Duodenal mucosa (tissue), 2 donors: ENCODE measurements at regions not wholly inside any gene's neighbourhood (a gene's known extent, or its start where the extent isn't known, plus 50 kb on each side); places are given as distances from the start of the nearest gene placed in this dataset.

Experiments
- H3K27ac ChIP-seq: one replicate; pipeline ENCODE4 v1.7.0; 2013; ENCODE audit warnings: low read depth, low read length
- H3K27me3 ChIP-seq, 2 donors: one replicate each; pipeline ENCODE4 v1.7.0; 2013; ENCODE audit warnings: low read length in 2 of 2, control low read depth in 1 of 2; ENCODE audit not compliant: insufficient read depth in 2 of 2, control insufficient read depth in 1 of 2
- H3K36me3 ChIP-seq, 2 donors: one replicate each; pipeline ENCODE4 v1.7.0; 2013; ENCODE audit warnings: low read length in 2 of 2, control low read depth in 1 of 2; ENCODE audit not compliant: insufficient read depth in 2 of 2, control insufficient read depth in 1 of 2
- H3K4me1 ChIP-seq, 2 donors: one replicate each; pipeline ENCODE4 v1.7.0; 2013; ENCODE audit warnings: low read length in 2 of 2, control low read depth in 1 of 2; ENCODE audit not compliant: insufficient read depth in 2 of 2, control insufficient read depth in 1 of 2
- H3K4me3 ChIP-seq, 2 donors: one replicate each; pipeline ENCODE4 v1.7.0; 2013; ENCODE audit warnings: low read length in 2 of 2, low read depth in 1 of 2
- H3K9ac ChIP-seq, 2 donors: one replicate each; pipeline ENCODE4 v1.7.0; 2013; ENCODE audit warnings: low read length in 2 of 2, low read depth in 1 of 2
- H3K9me3 ChIP-seq, 2 donors: one replicate each; pipeline ENCODE4 v1.7.0; 2013; ENCODE audit warnings: low read length in 2 of 2, control low read depth in 1 of 2; ENCODE audit not compliant: control insufficient read depth in 1 of 2

- no peaks in the 10 kb centered on the region for H3K4me1 ChIP-seq
- H3K4me3 ChIP-seq = no peak overlapping the region
- H3K27me3 ChIP-seq = no peaks in the 10 kb centered on the region
- H3K9ac ChIP-seq = no peak overlapping the region
- H3K9me3 ChIP-seq = peaks cover 12 to 13% of the 10 kb centered on the region in 2 donors
- H3K27ac ChIP-seq = no peak overlapping the region
- no peaks in the 10 kb centered on the region for H3K36me3 ChIP-seq
Observed at GRCh38 chr5:26690511-26690910, 347.9 kb downstream of the CDH9 start.

DNA sequence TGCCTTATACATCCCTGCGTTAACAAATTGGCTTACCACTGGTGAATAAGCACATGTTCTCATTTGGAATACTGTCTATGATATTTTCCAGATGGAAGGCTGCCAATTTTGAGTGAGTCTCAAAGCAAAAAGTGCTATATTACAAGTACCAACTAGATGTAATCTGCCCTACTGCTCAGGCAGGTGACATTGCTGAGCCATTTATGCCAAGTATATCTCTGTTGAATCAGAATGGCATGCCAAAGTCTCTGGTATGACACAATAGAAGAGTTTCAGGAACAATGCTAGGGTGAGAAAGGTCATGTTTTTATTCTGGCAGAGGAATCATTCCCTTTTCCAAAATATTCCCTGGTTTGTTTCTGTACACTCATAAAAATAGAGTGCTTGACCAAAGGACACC is 356.5 kb downstream of the CDH9 start:
- no peaks in the 10 kb centered on the region for H3K36me3 ChIP-seq
- H3K4me1 ChIP-seq = no peaks in the 10 kb centered on the region
- H3K9ac ChIP-seq = no peak overlapping the region
- peaks cover 19 to 20% of the 10 kb centered on the region in 2 donors for H3K9me3 ChIP-seq
- H3K27me3 ChIP-seq = no peaks in the 10 kb centered on the region
- H3K27ac ChIP-seq = no peak overlapping the region
- H3K4me3 ChIP-seq = no peak overlapping the region

DNA sequence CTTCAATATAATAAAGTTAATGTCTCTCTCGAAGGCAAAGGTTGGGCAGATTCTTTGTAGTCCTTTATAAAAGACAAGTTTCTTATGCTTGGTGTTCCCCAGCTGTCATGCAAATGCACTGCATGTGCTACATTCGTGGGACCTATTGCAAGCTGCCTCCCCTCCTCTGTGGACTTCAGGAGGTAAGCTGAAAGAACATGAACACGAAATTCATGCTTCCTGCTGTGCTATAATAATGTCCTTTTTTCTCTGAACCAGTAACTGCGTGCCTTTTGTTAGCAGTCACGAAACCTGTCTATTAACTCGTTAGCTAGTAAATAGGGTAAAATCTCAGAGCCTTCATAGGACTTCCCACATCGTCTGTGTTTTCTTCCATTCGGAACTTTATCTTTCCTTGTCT is 363.5 kb downstream of the CDH9 start:
- Histone ChIP-seq H3K36me3 (no peaks in the 10 kb centered on the region), H3K4me1 (no peaks in the 10 kb centered on the region), H3K9ac (no peak overlapping the region), H3K4me3 (no peak overlapping the region), H3K27ac (no peak overlapping the region), H3K9me3 (peaks cover 9 to 10% of the 10 kb centered on the region in 2 donors), H3K27me3 (no peaks in the 10 kb centered on the region)

DNA sequence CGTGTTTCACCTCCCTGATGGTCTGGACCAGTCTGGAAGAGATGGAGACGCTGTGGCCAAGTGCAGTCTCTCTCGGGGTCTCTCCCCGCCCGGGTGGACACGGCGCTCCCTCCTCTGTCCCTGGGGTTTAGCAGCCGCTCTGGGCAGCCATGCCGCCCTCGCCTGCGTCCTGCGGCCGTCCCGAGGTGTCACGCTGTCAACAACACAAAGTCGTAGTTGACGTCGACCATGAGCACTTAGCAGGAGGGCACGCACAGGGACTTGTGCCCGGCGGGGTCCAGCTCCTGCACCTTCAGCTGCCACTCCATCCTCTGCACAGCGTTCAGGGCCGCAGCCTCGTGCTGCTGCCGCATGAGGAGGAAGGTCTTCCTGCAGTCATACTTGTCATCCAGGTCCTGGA is 368.9 kb downstream of the CDH9 start:
- Histone ChIP-seq H3K36me3 (no peaks in the 10 kb centered on the region), H3K4me3 (no peak overlapping the region), H3K4me1 (no peaks in the 10 kb centered on the region), H3K27me3 (no peaks in the 10 kb centered on the region), H3K9me3 (peaks cover 6 to 9% of the 10 kb centered on the region in 2 donors), H3K27ac (no peak overlapping the region), H3K9ac (no peak overlapping the region)

GRCh38 chr5:26669031-26669430 is 369.4 kb downstream of the CDH9 start:
- Histone ChIP-seq H3K27me3 (no peaks in the 10 kb centered on the region), H3K36me3 (no peaks in the 10 kb centered on the region), H3K27ac (no peak overlapping the region), H3K4me3 (no peak overlapping the region), H3K9ac (no peak overlapping the region), H3K9me3 (peaks cover 6 to 9% of the 10 kb centered on the region in 2 donors), H3K4me1 (no peaks in the 10 kb centered on the region)

GRCh38 chr5:26666371-26666770 is 372.0 kb downstream of the CDH9 start:
- no peak overlapping the region for H3K9ac ChIP-seq
- no peaks in the 10 kb centered on the region for H3K36me3 ChIP-seq
- H3K9me3 ChIP-seq = peaks cover 5% of the 10 kb centered on the region in 2 donors
- no peak overlapping the region for H3K27ac ChIP-seq
- no peaks in the 10 kb centered on the region for H3K27me3 ChIP-seq
- no peaks in the 10 kb centered on the region for H3K4me1 ChIP-seq
- no peak overlapping the region for H3K4me3 ChIP-seq

DNA sequence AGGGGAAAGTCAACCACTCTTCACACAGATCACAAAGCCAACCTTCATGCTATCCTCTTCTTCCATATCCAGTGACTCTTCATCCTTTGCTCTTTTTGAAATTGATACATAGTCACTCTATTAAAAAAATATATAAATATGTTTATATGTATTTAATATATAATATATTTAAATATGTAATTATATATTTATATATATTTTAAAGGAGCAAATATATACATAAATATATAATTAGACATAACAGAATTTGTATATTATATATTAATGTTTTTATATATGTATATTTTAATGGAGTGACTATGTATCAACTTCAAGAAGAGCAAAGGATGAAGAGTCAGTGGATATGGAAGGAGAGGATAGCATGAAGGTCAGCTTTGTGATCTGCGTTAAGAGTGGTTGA is 374.9 kb downstream of the CDH9 start:
- Histone ChIP-seq H3K27ac (no peak overlapping the region), H3K9ac (no peak overlapping the region), H3K9me3 (peaks cover 15 to 16% of the 10 kb centered on the region in 2 donors), H3K4me1 (no peaks in the 10 kb centered on the region), H3K4me3 (no peak overlapping the region), H3K36me3 (no peaks in the 10 kb centered on the region), H3K27me3 (no peaks in the 10 kb centered on the region)

DNA sequence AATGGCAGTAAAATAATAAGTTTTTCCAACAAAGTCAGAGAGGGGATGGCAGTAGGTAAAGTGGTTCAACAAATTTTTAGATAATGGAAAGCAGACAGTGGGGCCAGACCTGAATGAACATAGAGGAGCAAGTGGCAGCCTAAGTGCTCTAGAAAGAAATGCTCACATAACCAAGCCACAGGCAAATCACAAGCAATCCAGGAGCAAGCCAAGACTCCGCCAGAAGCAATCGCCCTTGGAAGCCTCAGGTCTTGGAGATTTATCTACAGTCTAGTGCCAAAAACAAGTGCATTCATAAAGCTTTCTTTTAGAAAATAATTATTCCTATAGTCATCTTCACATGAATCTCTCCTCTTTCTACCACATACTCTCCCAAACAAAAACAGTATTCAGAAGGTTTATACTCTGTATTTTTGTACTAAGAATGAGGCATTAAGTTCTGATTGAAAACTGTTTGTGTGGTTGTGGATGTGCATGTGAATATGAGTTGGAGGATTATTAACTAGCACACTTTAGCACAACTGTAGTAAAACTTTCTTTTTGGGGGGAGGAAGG is 375.5 kb downstream of the CDH9 start:
- no peak overlapping the region for H3K4me3 ChIP-seq
- H3K4me1 ChIP-seq = no peaks in the 10 kb centered on the region
- H3K27me3 ChIP-seq = no peaks in the 10 kb centered on the region
- H3K36me3 ChIP-seq = no peaks in the 10 kb centered on the region
- H3K9me3 ChIP-seq = peaks cover 18 to 20% of the 10 kb centered on the region in 2 donors
- no peak overlapping the region for H3K9ac ChIP-seq
- no peak overlapping the region for H3K27ac ChIP-seq

DNA sequence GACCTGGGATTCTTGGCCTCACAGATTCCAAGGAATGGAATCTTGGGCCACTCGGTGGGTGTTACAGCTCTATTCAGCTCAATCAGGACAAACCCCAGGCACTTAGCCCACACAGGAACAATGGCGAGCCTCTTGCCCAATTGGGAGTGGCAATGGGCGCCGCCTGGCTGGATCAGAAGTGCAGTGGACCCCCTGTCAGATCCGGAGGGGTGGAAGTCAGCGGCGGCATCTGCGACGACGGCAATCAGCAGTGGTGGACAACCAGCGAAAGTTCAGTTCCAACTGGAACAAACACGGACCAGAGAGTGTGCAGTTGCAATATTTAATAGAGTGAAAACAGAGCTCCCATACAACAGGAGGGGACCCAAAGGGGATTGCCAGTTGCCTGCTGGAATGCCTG is 378.3 kb downstream of the CDH9 start:
- Histone ChIP-seq H3K4me3 (no peak overlapping the region), H3K9ac (no peak overlapping the region), H3K4me1 (no peaks in the 10 kb centered on the region), H3K27ac (no peak overlapping the region), H3K27me3 (no peaks in the 10 kb centered on the region), H3K36me3 (no peaks in the 10 kb centered on the region), H3K9me3 (peaks cover 29 to 34% of the 10 kb centered on the region in 2 donors)

GRCh38 chr5:26649000-26649399 is 389.4 kb downstream of the CDH9 start:
- Histone ChIP-seq H3K27ac (no peak overlapping the region), H3K4me1 (no peaks in the 10 kb centered on the region), H3K27me3 (no peaks in the 10 kb centered on the region), H3K36me3 (no peaks in the 10 kb centered on the region), H3K9ac (no peak overlapping the region), H3K4me3 (no peak overlapping the region), H3K9me3 (peaks cover 15 to 28% of the 10 kb centered on the region in 2 donors)

DNA sequence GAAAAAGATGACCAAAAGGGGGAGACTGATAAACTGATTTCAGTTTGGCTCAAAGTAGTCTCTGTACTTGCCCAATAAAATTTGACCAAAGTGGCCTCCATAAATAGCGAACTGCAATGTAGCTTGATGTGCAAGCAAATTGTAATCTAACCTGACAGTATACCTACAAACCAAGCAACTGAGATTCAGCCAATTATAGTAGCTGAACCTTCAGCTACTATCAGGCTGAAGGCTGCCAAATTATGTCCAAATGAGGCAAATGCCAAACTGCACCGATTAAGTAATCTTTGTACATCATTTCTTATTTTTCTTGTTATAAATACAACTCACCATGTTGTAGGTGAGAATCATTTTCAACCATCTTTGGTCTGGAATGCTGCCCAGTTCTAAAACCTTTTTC is 390.6 kb downstream of the CDH9 start:
- H3K27me3 ChIP-seq = no peaks in the 10 kb centered on the region
- H3K27ac ChIP-seq = no peak overlapping the region
- no peaks in the 10 kb centered on the region for H3K36me3 ChIP-seq
- H3K9me3 ChIP-seq = peaks cover 19 to 22% of the 10 kb centered on the region in 2 donors
- no peaks in the 10 kb centered on the region for H3K4me1 ChIP-seq
- no peak overlapping the region for H3K4me3 ChIP-seq
- no peak overlapping the region for H3K9ac ChIP-seq
